HG02642 (cell line): ENCODE measurements at regions not wholly inside any gene's neighbourhood (a gene's known extent, or its start where the extent isn't known, plus 50 kb on each side); places are given as distances from the start of the nearest gene placed in this dataset.
"Not testable (repeated sequence)": the region's sequence is repeated elsewhere in the genome, so short reads cannot be mapped to it uniquely, and the experiment has no call there.

Experiments
- ATAC-seq: cut with Tn5 transposase; IDR thresholded peaks from one replicate; pipeline ENCODE4 v1.9.1; 2021; ENCODE audit warnings: mild to moderate bottlenecking; ENCODE audit not compliant: unreplicated experiment, poor library complexity

GRCh38 chr3:88747145-88747544, 360.3 kb upstream of the EPHA3 start:
- ATAC-seq, result not testable (repeated sequence)

GRCh38 chr3:88758676-88759075, 348.7 kb upstream of the EPHA3 start:
- no peak for ATAC-seq

GRCh38 chr3:88767746-88768145, 339.7 kb upstream of the EPHA3 start:
- ATAC-seq, result no peak

- no peak for ATAC-seq
Measured at GRCh38 chr3:88773766-88774165, 333.7 kb upstream of the EPHA3 start.

- ATAC-seq, result no peak
Measured at GRCh38 chr3:88775026-88775690, 332.3 kb upstream of the EPHA3 start.

- no peak for ATAC-seq
Measured at GRCh38 chr3:88779482-88779881, 327.9 kb upstream of the EPHA3 start.

- ATAC-seq, result no peak
Measured at GRCh38 chr3:88784925-88785324, 322.5 kb upstream of the EPHA3 start.

GRCh38 chr3:88785841-88786240, 321.6 kb upstream of the EPHA3 start:
- ATAC-seq, result no peak

GRCh38 chr3:88795503-88795902, 311.9 kb upstream of the EPHA3 start:
- no peak for ATAC-seq

- no peak for ATAC-seq
Measured at GRCh38 chr3:88807491-88808105, 299.8 kb upstream of the EPHA3 start.

- no peak for ATAC-seq
Measured at GRCh38 chr3:88809993-88810392, 297.4 kb upstream of the EPHA3 start.

GRCh38 chr3:88810455-88810854, 297.0 kb upstream of the EPHA3 start:
- ATAC-seq, result no peak

GRCh38 chr3:88811096-88811495, 296.3 kb upstream of the EPHA3 start:
- no peak for ATAC-seq

- ATAC-seq, result no peak
Measured at GRCh38 chr3:88812576-88812975, 294.8 kb upstream of the EPHA3 start.

- ATAC-seq, result no peak
Measured at GRCh38 chr3:88816445-88816844, 291.0 kb upstream of the EPHA3 start.

- no peak for ATAC-seq
Measured at GRCh38 chr3:88824666-88825564, 282.5 kb upstream of the EPHA3 start.

GRCh38 chr3:88828466-88828865, 279.0 kb upstream of the EPHA3 start:
- ATAC-seq, result no peak

- no peak for ATAC-seq
Measured at GRCh38 chr3:88852606-88853005, 254.8 kb upstream of the EPHA3 start.

GRCh38 chr3:88863196-88863595, 244.2 kb upstream of the EPHA3 start:
- ATAC-seq, result no peak

- no peak for ATAC-seq
Measured at GRCh38 chr3:88876724-88877123, 230.7 kb upstream of the EPHA3 start.

GRCh38 chr3:88879905-88880304, 227.5 kb upstream of the EPHA3 start:
- ATAC-seq, result no peak
